ENCODE measurements at regions not wholly inside any gene's neighbourhood (a gene's known extent, or its start where the extent isn't known, plus 50 kb on each side); places are given as distances from the start of the nearest gene placed in this dataset.

DNA sequence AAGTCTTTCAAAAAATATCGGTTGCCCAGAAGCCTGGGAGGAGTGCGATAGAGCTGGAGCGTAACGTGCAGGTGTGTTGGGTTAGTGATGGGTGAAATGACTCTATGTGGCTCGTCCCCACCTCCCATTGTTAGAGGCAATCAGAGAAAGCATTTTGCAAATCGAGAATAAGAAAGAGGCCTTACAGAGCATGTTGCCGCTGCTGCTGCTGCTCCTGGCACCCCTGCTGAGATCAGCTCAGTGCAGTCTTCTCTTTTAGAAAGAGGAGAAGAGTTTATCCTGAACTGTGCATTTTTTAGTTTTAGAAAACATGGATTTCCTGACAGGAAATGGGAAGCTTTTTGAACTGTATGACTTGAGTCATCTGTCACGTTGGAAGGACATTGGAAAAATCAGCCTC is 774.5 kb upstream of the RBFOX1 start:
- H3K27me3 ChIP-seq (ENCODE audit: insufficient read depth, low read length): no peaks in the 10 kb centered on the region
- no peaks in the 10 kb centered on the region for H3K79me1 ChIP-seq (ENCODE audit: low read length)
- H3K23ac ChIP-seq (ENCODE audit: low read length): no peak overlapping the region
- no peak overlapping the region for H4K91ac ChIP-seq (ENCODE audit: low read depth, low read length)
- H3K9ac ChIP-seq (ENCODE audit: low read length): no peak overlapping the region
- H3K9me3 ChIP-seq (ENCODE audit: insufficient read depth, low read depth, low read length): no peaks in the 10 kb centered on the region
- H2BK5ac ChIP-seq (ENCODE audit: low read depth, low read length, poor library complexity): no peak overlapping the region
- no peaks in the 10 kb centered on the region for H3K36me3 ChIP-seq (ENCODE audit: control insufficient read depth in 1 of 2, insufficient read depth in 2 of 2, low read length in 2 of 2)
- H3K27ac ChIP-seq (ENCODE audit: low read depth, low read length): no peak overlapping the region
- no peak overlapping the region for H4K8ac ChIP-seq (ENCODE audit: low read depth, low read length)
- no peak for DNase-seq
- H4K12ac ChIP-seq (ENCODE audit: low read depth, low read length): no peak overlapping the region
- no peak overlapping the region for H3K14ac ChIP-seq (ENCODE audit: low read length)
- H3K4me1 ChIP-seq (ENCODE audit: control insufficient read depth in 1 of 2, insufficient read depth in 2 of 2, low read length in 2 of 2): no peaks in the 10 kb centered on the region
- H3K18ac ChIP-seq (ENCODE audit: low read length): no peak overlapping the region
- no peak overlapping the region for H2AFZ ChIP-seq (ENCODE audit: insufficient read depth, low read length, poor library complexity)
- H2BK12ac ChIP-seq (ENCODE audit: low read length): no peak overlapping the region
- no CpG with 5 or more reads among the region's 8 CpGs for WGBS (ENCODE audit: extremely low coverage, insufficient coverage, insufficient read length)
- H2AK5ac ChIP-seq (ENCODE audit: low read length): no peak overlapping the region
- no peak overlapping the region for H3K4me3 ChIP-seq (ENCODE audit: low read depth, low read length)
- H3K4me2 ChIP-seq (ENCODE audit: low read length): no peak overlapping the region
- no peak overlapping the region for H2BK120ac ChIP-seq (ENCODE audit: insufficient read depth, low read length, poor library complexity)
- no peaks in the 10 kb centered on the region for H3K79me2 ChIP-seq (ENCODE audit: control insufficient read depth, insufficient read depth, low read length, poor library complexity)
- H3K4ac ChIP-seq (ENCODE audit: low read depth, low read length): no peak overlapping the region

DNA sequence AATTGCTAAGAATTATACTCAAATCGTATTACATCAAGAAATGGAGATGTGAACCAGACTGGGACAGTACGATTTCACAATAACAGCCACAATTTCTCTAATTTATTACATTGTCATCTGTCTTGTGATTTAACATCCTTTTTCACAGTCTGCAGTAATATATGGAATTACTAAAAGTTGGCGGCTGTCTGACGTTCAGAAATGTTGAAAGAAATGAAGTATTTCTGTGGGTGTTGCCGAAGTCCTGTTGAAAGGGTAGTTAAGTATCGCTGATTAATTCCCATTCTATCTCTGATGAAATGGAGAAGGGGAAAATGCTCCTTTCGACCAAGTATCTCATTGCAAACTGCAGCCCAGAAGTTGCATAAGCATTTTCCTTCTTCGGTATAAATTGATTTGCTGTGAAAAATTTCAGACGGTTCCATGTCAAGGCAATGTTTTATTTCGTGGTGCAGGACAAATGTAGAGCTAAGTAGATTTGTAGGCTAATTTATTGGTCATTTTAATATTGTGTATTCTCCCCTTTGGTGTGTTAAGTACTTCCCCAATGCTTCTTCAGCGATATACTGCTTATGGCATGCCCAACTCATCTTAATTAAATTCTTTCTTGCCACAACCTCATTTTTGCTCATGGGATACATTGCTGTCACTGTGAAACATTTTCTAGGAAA is 775.2 kb upstream of the RBFOX1 start:
- H2BK120ac ChIP-seq (ENCODE audit: insufficient read depth, low read length, poor library complexity): no peak overlapping the region
- H4K12ac ChIP-seq (ENCODE audit: low read depth, low read length): no peak overlapping the region
- H3K27ac ChIP-seq (ENCODE audit: low read depth, low read length): no peak overlapping the region
- DNase-seq: no peak
- no peak overlapping the region for H3K14ac ChIP-seq (ENCODE audit: low read length)
- H4K91ac ChIP-seq (ENCODE audit: low read depth, low read length): no peak overlapping the region
- H2BK5ac ChIP-seq (ENCODE audit: low read depth, low read length, poor library complexity): no peak overlapping the region
- H3K18ac ChIP-seq (ENCODE audit: low read length): no peak overlapping the region
- no peaks in the 10 kb centered on the region for H3K9me3 ChIP-seq (ENCODE audit: insufficient read depth, low read depth, low read length)
- no peak overlapping the region for H3K4me2 ChIP-seq (ENCODE audit: low read length)
- no peaks in the 10 kb centered on the region for H3K4me1 ChIP-seq (ENCODE audit: control insufficient read depth in 1 of 2, insufficient read depth in 2 of 2, low read length in 2 of 2)
- no peak overlapping the region for H3K23ac ChIP-seq (ENCODE audit: low read length)
- H3K79me1 ChIP-seq (ENCODE audit: low read length): no peaks in the 10 kb centered on the region
- H2BK12ac ChIP-seq (ENCODE audit: low read length): no peak overlapping the region
- H3K27me3 ChIP-seq (ENCODE audit: insufficient read depth, low read length): no peaks in the 10 kb centered on the region
- no peak overlapping the region for H2AK5ac ChIP-seq (ENCODE audit: low read length)
- H3K9ac ChIP-seq (ENCODE audit: low read length): no peak overlapping the region
- H3K4me3 ChIP-seq (ENCODE audit: low read depth, low read length): no peak overlapping the region
- H4K8ac ChIP-seq (ENCODE audit: low read depth, low read length): no peak overlapping the region
- WGBS (ENCODE audit: extremely low coverage, insufficient coverage, insufficient read length): no CpG with 5 or more reads among the region's 11 CpGs
- no peak overlapping the region for H2AFZ ChIP-seq (ENCODE audit: insufficient read depth, low read length, poor library complexity)
- H3K79me2 ChIP-seq (ENCODE audit: control insufficient read depth, insufficient read depth, low read length, poor library complexity): no peaks in the 10 kb centered on the region
- H3K36me3 ChIP-seq (ENCODE audit: control insufficient read depth in 1 of 2, insufficient read depth in 2 of 2, low read length in 2 of 2): no peaks in the 10 kb centered on the region
- no peak overlapping the region for H3K4ac ChIP-seq (ENCODE audit: low read depth, low read length)

DNA sequence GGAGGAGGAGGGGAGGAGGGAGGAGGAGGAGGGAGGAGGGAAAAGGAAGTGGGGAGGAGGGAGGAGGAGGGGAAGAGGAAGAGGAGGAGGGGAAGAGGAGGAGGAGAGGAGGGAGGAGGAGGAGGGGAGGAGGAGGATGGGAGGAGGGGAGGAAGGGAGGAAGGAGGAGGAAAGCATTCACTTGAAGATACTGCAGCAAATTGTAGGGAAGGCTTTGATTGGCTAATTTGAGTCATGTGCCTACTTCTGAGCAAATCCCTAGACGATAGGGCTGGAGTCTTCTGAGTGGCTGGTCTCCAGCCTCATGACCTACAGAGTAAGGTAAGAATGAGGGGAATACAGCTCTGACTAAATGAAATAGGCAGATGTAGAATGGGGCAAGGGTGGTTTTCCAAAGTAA is 783.2 kb upstream of the RBFOX1 start:
- H3K23ac ChIP-seq (ENCODE audit: low read length): no peak overlapping the region
- no peak overlapping the region for H3K4me3 ChIP-seq (ENCODE audit: low read depth, low read length)
- no peak overlapping the region for H2BK12ac ChIP-seq (ENCODE audit: low read length)
- H4K12ac ChIP-seq (ENCODE audit: low read depth, low read length): no peak overlapping the region
- no peaks in the 10 kb centered on the region for H3K9me3 ChIP-seq (ENCODE audit: insufficient read depth, low read depth, low read length)
- no peaks in the 10 kb centered on the region for H3K79me1 ChIP-seq (ENCODE audit: low read length)
- H3K9ac ChIP-seq (ENCODE audit: low read length): no peak overlapping the region
- H3K4ac ChIP-seq (ENCODE audit: low read depth, low read length): no peak overlapping the region
- H3K27me3 ChIP-seq (ENCODE audit: insufficient read depth, low read length): no peaks in the 10 kb centered on the region
- H4K8ac ChIP-seq (ENCODE audit: low read depth, low read length): no peak overlapping the region
- no peak for DNase-seq
- H3K4me1 ChIP-seq (ENCODE audit: control insufficient read depth in 1 of 2, insufficient read depth in 2 of 2, low read length in 2 of 2): no peaks in the 10 kb centered on the region
- H2AK5ac ChIP-seq (ENCODE audit: low read length): no peak overlapping the region
- no peak overlapping the region for H3K14ac ChIP-seq (ENCODE audit: low read length)
- no peak overlapping the region for H4K91ac ChIP-seq (ENCODE audit: low read depth, low read length)
- no peak overlapping the region for H2BK120ac ChIP-seq (ENCODE audit: insufficient read depth, low read length, poor library complexity)
- H2BK5ac ChIP-seq (ENCODE audit: low read depth, low read length, poor library complexity): no peak overlapping the region
- H3K27ac ChIP-seq (ENCODE audit: low read depth, low read length): no peak overlapping the region
- no CpG with 5 or more reads among the region's 1 CpG for WGBS (ENCODE audit: extremely low coverage, insufficient coverage, insufficient read length)
- H3K79me2 ChIP-seq (ENCODE audit: control insufficient read depth, insufficient read depth, low read length, poor library complexity): no peaks in the 10 kb centered on the region
- no peak overlapping the region for H3K18ac ChIP-seq (ENCODE audit: low read length)
- H3K4me2 ChIP-seq (ENCODE audit: low read length): no peak overlapping the region
- no peaks in the 10 kb centered on the region for H3K36me3 ChIP-seq (ENCODE audit: control insufficient read depth in 1 of 2, insufficient read depth in 2 of 2, low read length in 2 of 2)
- H2AFZ ChIP-seq (ENCODE audit: insufficient read depth, low read length, poor library complexity): no peak overlapping the region

DNA sequence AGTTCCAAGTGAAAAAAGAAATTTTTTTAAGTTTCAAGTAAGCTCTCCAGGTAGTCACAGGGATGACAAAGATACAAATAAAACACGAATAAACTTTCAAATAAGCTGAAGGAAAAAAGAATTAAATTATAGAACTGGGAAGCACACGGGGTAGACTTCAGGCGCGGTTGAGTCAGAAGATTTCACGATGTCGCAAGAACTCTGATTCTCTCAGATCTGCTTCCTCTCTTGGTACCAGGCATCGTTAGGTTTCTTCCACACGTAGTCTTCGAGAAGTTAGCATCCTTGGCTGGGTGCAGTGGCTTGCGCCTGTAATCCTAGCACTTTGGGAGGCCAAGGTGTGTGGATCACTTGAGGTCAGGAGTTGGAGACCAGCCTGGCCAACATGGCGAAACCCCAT is 784.1 kb upstream of the RBFOX1 start:
- Histone ChIP-seq H3K4me2 (ENCODE audit: low read length) (no peak overlapping the region), H3K36me3 (ENCODE audit: control insufficient read depth in 1 of 2, insufficient read depth in 2 of 2, low read length in 2 of 2) (no peaks in the 10 kb centered on the region), H4K91ac (ENCODE audit: low read depth, low read length) (no peak overlapping the region), H3K4me3 (ENCODE audit: low read depth, low read length) (no peak overlapping the region), H2AK5ac (ENCODE audit: low read length) (no peak overlapping the region), H3K9ac (ENCODE audit: low read length) (no peak overlapping the region), H4K8ac (ENCODE audit: low read depth, low read length) (no peak overlapping the region), H3K9me3 (ENCODE audit: insufficient read depth, low read depth, low read length) (no peaks in the 10 kb centered on the region), H3K23ac (ENCODE audit: low read length) (no peak overlapping the region), H2BK5ac (ENCODE audit: low read depth, low read length, poor library complexity) (no peak overlapping the region), H2BK12ac (ENCODE audit: low read length) (no peak overlapping the region), H4K12ac (ENCODE audit: low read depth, low read length) (no peak overlapping the region), H3K14ac (ENCODE audit: low read length) (no peak overlapping the region), H3K18ac (ENCODE audit: low read length) (no peak overlapping the region), H3K27ac (ENCODE audit: low read depth, low read length) (no peak overlapping the region), H3K4me1 (ENCODE audit: control insufficient read depth in 1 of 2, insufficient read depth in 2 of 2, low read length in 2 of 2) (no peaks in the 10 kb centered on the region), H3K27me3 (ENCODE audit: insufficient read depth, low read length) (no peaks in the 10 kb centered on the region), H2BK120ac (ENCODE audit: insufficient read depth, low read length, poor library complexity) (no peak overlapping the region), H2AFZ (ENCODE audit: insufficient read depth, low read length, poor library complexity) (no peak overlapping the region), H3K79me1 (ENCODE audit: low read length) (no peaks in the 10 kb centered on the region), H3K79me2 (ENCODE audit: control insufficient read depth, insufficient read depth, low read length, poor library complexity) (no peaks in the 10 kb centered on the region), H3K4ac (ENCODE audit: low read depth, low read length) (no peak overlapping the region)
- WGBS (ENCODE audit: extremely low coverage, insufficient coverage, insufficient read length): no CpG with 5 or more reads among the region's 11 CpGs
- DNase-seq: no peak
